Choroid plexus epithelial cell (primary cell): ENCODE measurements at regions not wholly inside any gene's neighbourhood (a gene's known extent, or its start where the extent isn't known, plus 50 kb on each side); places are given as distances from the start of the nearest gene placed in this dataset.

Source experiments
- DNase-seq: peaks from one replicate; pipeline ENCODE4 v3.0.0-alpha.2; 2010; ENCODE audit warnings: low read depth
- H3K4me3 ChIP-seq: 2 replicates; pipeline ENCODE4 v1.5.1; 2011; ENCODE audit warnings: low read depth, mild to moderate bottlenecking, control low read depth, low read length, moderate library complexity
- CTCF ChIP-seq: conservative IDR thresholded peaks from 2 replicates; pipeline ENCODE4 v1.5.1; 2011; ENCODE audit warnings: low read depth, mild to moderate bottlenecking, control low read depth, inconsistent platforms, low read length, moderate library complexity

DNA sequence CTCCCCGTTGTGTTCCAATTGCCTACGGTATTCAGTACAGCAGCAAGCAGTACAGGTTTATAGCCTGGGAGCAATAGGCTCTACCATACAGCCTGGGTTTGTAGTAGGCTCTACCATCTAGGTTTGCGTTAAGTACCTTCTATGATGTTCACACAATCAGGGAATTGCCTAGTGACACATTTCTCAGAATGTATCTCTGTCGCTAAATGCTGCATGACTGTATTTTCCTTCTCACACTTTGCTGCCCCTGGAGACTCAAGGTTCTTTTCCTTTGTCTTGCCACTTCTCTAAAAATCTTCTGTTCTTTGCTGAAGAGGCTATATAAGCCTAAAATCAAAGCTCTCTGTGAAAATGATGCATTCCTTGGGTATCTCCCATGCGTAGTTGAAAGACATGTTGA lies 241.9 kb downstream of the CD83 start:
- H3K4me3 ChIP-seq = no peak overlapping the region
- no peak for DNase-seq
- TF ChIP-seq CTCF = no peak

DNA sequence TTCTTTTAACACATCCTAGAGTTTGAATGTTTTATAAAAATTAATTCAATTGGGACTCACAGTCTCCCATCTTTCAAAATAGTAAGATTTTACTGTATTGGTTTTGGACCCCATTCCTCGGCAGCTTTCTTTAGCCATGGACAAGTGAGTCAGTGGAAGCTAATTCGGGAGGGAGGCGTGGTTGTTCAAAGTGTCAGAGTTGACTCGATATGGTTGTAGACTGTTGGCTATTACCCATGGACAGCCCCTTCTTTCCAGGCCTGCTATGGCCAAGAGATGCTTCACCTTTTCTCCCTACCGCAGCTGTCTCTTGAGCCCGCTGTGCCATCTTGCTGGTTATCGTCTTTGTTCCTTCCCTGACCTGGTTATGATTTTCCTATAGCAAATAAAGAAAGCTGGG lies 243.0 kb downstream of the CD83 start:
- no peak for TF ChIP-seq CTCF
- no peak overlapping the region for H3K4me3 ChIP-seq
- DNase-seq = no peak

GRCh38 chr6:14361297-14361696 lies 243.7 kb downstream of the CD83 start:
- TF ChIP-seq CTCF = no peak
- no peak overlapping the region for H3K4me3 ChIP-seq
- no peak for DNase-seq

- no peak overlapping the region for H3K4me3 ChIP-seq
- no peak for TF ChIP-seq CTCF
- no peak for DNase-seq
These were observed 244.5 kb downstream of the CD83 start for GRCh38 chr6:14361956-14362587.

GRCh38 chr6:14364370-14364769 lies 246.8 kb downstream of the CD83 start:
- no peak for DNase-seq
- TF ChIP-seq CTCF = no peak
- H3K4me3 ChIP-seq = no peak overlapping the region

- DNase-seq = peak; percentile 10
- H3K4me3 ChIP-seq = no peak overlapping the region
These were observed 247.8 kb downstream of the CD83 start for GRCh38 chr6:14365393-14365792.

More at GRCh38 chr6:14365393-14365792, 247.8 kb downstream of the CD83 start:
- TF ChIP-seq CTCF = no peak
